GM23338 (cell line): ENCODE measurements at regions not wholly inside any gene's neighbourhood (a gene's known extent, or its start where the extent isn't known, plus 50 kb on each side); places are given as distances from the start of the nearest gene placed in this dataset.

Experiments
- ATAC-seq: fragments of 200-7000 bp; cut with Tn5 transposase; 3 replicates; pipeline ENCODE4 v1.9.1; 2020
- DNase-seq: peaks from one replicate; pipeline ENCODE4 v3.0.0-alpha.2; 2015; ENCODE audit warnings: low spot score
- H2AFZ ChIP-seq: fragments of 200-600 bp; sonication (generic); 2 replicates; pipeline ENCODE4 v1.8.0; 2016; ENCODE audit warnings: antibody characterized with exemption, mild to moderate bottlenecking, moderate library complexity
- H3F3A ChIP-seq: fragments of 200-600 bp; sonication (generic); replicated peaks from 2 replicates; pipeline ENCODE4 v1.8.0; 2017; ENCODE audit warnings: antibody characterized with exemption, mixed run types, low read depth
- H3K27ac ChIP-seq: fragments of 200-600 bp; sonication (generic); 2 replicates; pipeline ENCODE4 v1.6.1; 2016; ENCODE audit warnings: low read depth
- H3K27me3 ChIP-seq: fragments of 200-600 bp; sonication (generic); 2 replicates; pipeline ENCODE4 v1.8.0; 2016; ENCODE audit warnings: mild to moderate bottlenecking, mixed run types, moderate library complexity; ENCODE audit not compliant: insufficient read depth
- H3K36me3 ChIP-seq: fragments of 200-600 bp; sonication (generic); 2 replicates; pipeline ENCODE4 v1.8.0; 2016; ENCODE audit warnings: mild to moderate bottlenecking; ENCODE audit not compliant: insufficient read depth
- H3K4me1 ChIP-seq: fragments of 200-600 bp; sonication (generic); 2 replicates; pipeline ENCODE4 v1.8.0; 2016; ENCODE audit warnings: mild to moderate bottlenecking, moderate library complexity; ENCODE audit not compliant: insufficient read depth
- H3K4me2 ChIP-seq: fragments of 200-600 bp; sonication (generic); 2 replicates; pipeline ENCODE4 v1.7.1; 2017; ENCODE audit warnings: mixed run types
- H3K4me3 ChIP-seq: fragments of 200-600 bp; sonication (generic); 2 replicates; pipeline ENCODE4 v1.6.1; 2016; ENCODE audit warnings: mixed run types
- H3K79me2 ChIP-seq: fragments of 200-600 bp; sonication (generic); replicated peaks from 2 replicates; pipeline ENCODE4 v1.8.0; 2017; ENCODE audit warnings: mild to moderate bottlenecking; ENCODE audit not compliant: insufficient read depth
- H3K9me2 ChIP-seq: fragments of 200-600 bp; sonication (generic); 2 replicates; pipeline ENCODE4 v1.8.0; 2017; ENCODE audit not compliant: insufficient read depth
- H4K20me1 ChIP-seq: fragments of 200-600 bp; sonication (generic); replicated peaks from 2 replicates; pipeline ENCODE4 v1.8.0; 2017; ENCODE audit warnings: mild to moderate bottlenecking; ENCODE audit not compliant: insufficient read depth
- H3K27ac Mint-ChIP-seq: 2 replicates; pipeline ENCODE4 v1.8.0; 2020; ENCODE audit warnings: inconsistent platforms, mild to moderate bottlenecking, moderate library complexity, mixed read lengths
- H3K27me3 Mint-ChIP-seq: 3 replicates; pipeline ENCODE4 v1.8.0; 2022; ENCODE audit warnings: low read depth, mild to moderate bottlenecking, moderate library complexity, mixed read lengths, inconsistent platforms; ENCODE audit not compliant: insufficient read depth, poor library complexity
- H3K36me3 Mint-ChIP-seq: 3 replicates; pipeline ENCODE4 v1.8.0; 2021; ENCODE audit warnings: low read depth, mild to moderate bottlenecking, inconsistent platforms, moderate library complexity, mixed read lengths
- H3K4me1 Mint-ChIP-seq: 3 replicates; pipeline ENCODE4 v1.8.0; 2020; ENCODE audit warnings: mild to moderate bottlenecking, inconsistent platforms, mixed read lengths
- H3K4me3 Mint-ChIP-seq: 3 replicates; pipeline ENCODE4 v1.8.0; 2021; ENCODE audit warnings: moderate library complexity, mild to moderate bottlenecking, inconsistent platforms, mixed read lengths
- H3K9me3 Mint-ChIP-seq: 3 replicates; pipeline ENCODE4 v1.8.0; 2020; ENCODE audit warnings: moderate library complexity, mild to moderate bottlenecking, inconsistent platforms, mixed read lengths
- CREB1 ChIP-seq: fragments of 250-450 bp; sonication (Bioruptor Pico); IDR thresholded peaks from 2 replicates; pipeline ENCODE4 v1.5.0; 2020; ENCODE audit warnings: low read depth, mild to moderate bottlenecking, moderate library complexity
- EZH2 ChIP-seq: fragments of 200-600 bp; sonication (generic); IDR thresholded peaks from one replicate; pipeline ENCODE4 v1.8.0; 2017; ENCODE audit warnings: antibody characterized with exemption, mild to moderate bottlenecking, low read depth; ENCODE audit not compliant: unreplicated experiment
- EZH2phosphoT487 ChIP-seq: fragments of 200-600 bp; sonication (generic); IDR thresholded peaks from one replicate; pipeline ENCODE4 v1.8.1; 2018; ENCODE audit warnings: antibody characterized with exemption; ENCODE audit not compliant: unreplicated experiment
- JUNB ChIP-seq: IDR thresholded peaks from one replicate; pipeline ENCODE4 v1.6.1; 2016; ENCODE audit warnings: antibody characterized with exemption; ENCODE audit not compliant: unreplicated experiment
- ZNF114 ChIP-seq: fragments of 250-450 bp; sonication (Bioruptor Pico); IDR thresholded peaks from 2 replicates; pipeline ENCODE4 v1.5.0; 2020; ENCODE audit warnings: mild to moderate bottlenecking, moderate library complexity
- TF ChIP-seq, protein P1 (sequence below): fragments of 250-450 bp; sonication (Bioruptor Pico); IDR thresholded peaks from 2 replicates; pipeline ENCODE4 v1.5.0; 2020; ENCODE audit warnings: mild to moderate bottlenecking, moderate library complexity
- TF ChIP-seq, protein P2 (sequence below), 2 experiments: fragments of 200-600 bp in 1 of 2; sonication (generic) in 1 of 2; conservative IDR thresholded peaks; 2 replicates each; pipeline versions ENCODE4 v1.5.1 to v1.6.1; 2016 to 2017; ENCODE audit warnings: antibody characterized with exemption in 2 of 2, low read depth in 2 of 2, mild to moderate bottlenecking in 2 of 2, moderate library complexity in 1 of 2

DNA sequence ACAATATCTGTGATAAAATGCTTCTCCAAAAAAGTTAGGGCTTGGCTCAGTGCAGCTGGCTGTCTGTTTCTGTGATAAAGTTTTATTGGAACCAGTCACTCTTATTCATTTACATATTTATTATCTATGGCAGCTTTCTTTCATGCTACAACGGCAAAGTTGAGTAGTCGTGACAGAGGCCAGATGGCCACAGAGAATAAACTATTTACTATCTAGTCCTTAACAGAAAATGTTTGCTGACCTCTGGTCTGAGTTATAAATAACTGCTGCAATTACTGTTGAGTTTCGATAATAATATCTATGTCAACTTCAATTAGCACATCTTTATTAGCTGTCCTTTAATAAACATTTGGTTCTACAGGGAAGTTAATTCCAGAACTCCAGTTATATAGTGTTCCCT, 180.2 kb upstream of the RUNX1 start:
- no peaks in the 10 kb centered on the region for H3K36me3 ChIP-seq
- no peak overlapping the region for H3K4me3 Mint-ChIP-seq
- H4K20me1 ChIP-seq: no peaks in the 10 kb centered on the region

DNA sequence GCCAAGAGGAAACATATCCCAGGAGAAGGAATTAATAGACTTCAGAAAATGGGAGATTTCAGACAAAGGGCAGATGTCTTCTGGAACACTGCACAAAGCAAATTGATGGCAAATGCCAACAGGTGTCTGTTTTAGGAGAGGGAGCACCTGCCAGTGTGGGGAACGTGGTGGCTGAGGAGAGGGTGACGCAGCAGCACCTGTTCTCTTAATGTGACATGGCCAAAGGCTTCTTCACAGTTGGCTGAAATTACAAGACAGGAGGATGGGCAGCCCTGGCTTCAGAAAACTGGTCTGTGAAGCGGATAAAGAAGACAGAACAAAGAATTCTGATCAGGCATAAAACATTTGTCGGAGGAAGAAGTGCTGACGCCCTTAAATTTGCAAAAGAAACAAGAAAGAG, 178.7 kb upstream of the RUNX1 start:
- no peak overlapping the region for H3K4me2 ChIP-seq
- no peak overlapping the region for H3K27ac ChIP-seq
- H3K79me2 ChIP-seq: no peaks in the 10 kb centered on the region
- H2AFZ ChIP-seq: no peak overlapping the region
- H3K4me3 ChIP-seq: no peak overlapping the region
- peaks cover 8% of the 10 kb centered on the region; the same call in 1 of the 2 replicates for H3K9me2 ChIP-seq
- Mint-ChIP-seq H3K9me3 (no peaks in the 10 kb centered on the region), H3K4me3 (no peak overlapping the region), H3K4me1 (peaks cover 23% of the 10 kb centered on the region), H3K27ac (no peak overlapping the region), H3K36me3 (no peaks in the 10 kb centered on the region), H3K27me3 (no peaks in the 10 kb centered on the region)
- H3K27me3 ChIP-seq: no peaks in the 10 kb centered on the region
- DNase-seq (no peak), ATAC-seq (no peak)
- H3K4me1 ChIP-seq: peaks cover 10% of the 10 kb centered on the region
- no peaks in the 10 kb centered on the region for H3K36me3 ChIP-seq
- no peaks in the 10 kb centered on the region; the same call in 1 of the 2 replicates for H3F3A ChIP-seq
- TF ChIP-seq EZH2: no peak
- no peak for TF ChIP-seq ZNF114 (CRISPR knock-in tag)
- TF ChIP-seq JUNB: no peak
- TF ChIP-seq EZH2phosphoT487: no peak
- no peak for TF ChIP-seq CREB1
- TF ChIP-seq, protein P1, sequence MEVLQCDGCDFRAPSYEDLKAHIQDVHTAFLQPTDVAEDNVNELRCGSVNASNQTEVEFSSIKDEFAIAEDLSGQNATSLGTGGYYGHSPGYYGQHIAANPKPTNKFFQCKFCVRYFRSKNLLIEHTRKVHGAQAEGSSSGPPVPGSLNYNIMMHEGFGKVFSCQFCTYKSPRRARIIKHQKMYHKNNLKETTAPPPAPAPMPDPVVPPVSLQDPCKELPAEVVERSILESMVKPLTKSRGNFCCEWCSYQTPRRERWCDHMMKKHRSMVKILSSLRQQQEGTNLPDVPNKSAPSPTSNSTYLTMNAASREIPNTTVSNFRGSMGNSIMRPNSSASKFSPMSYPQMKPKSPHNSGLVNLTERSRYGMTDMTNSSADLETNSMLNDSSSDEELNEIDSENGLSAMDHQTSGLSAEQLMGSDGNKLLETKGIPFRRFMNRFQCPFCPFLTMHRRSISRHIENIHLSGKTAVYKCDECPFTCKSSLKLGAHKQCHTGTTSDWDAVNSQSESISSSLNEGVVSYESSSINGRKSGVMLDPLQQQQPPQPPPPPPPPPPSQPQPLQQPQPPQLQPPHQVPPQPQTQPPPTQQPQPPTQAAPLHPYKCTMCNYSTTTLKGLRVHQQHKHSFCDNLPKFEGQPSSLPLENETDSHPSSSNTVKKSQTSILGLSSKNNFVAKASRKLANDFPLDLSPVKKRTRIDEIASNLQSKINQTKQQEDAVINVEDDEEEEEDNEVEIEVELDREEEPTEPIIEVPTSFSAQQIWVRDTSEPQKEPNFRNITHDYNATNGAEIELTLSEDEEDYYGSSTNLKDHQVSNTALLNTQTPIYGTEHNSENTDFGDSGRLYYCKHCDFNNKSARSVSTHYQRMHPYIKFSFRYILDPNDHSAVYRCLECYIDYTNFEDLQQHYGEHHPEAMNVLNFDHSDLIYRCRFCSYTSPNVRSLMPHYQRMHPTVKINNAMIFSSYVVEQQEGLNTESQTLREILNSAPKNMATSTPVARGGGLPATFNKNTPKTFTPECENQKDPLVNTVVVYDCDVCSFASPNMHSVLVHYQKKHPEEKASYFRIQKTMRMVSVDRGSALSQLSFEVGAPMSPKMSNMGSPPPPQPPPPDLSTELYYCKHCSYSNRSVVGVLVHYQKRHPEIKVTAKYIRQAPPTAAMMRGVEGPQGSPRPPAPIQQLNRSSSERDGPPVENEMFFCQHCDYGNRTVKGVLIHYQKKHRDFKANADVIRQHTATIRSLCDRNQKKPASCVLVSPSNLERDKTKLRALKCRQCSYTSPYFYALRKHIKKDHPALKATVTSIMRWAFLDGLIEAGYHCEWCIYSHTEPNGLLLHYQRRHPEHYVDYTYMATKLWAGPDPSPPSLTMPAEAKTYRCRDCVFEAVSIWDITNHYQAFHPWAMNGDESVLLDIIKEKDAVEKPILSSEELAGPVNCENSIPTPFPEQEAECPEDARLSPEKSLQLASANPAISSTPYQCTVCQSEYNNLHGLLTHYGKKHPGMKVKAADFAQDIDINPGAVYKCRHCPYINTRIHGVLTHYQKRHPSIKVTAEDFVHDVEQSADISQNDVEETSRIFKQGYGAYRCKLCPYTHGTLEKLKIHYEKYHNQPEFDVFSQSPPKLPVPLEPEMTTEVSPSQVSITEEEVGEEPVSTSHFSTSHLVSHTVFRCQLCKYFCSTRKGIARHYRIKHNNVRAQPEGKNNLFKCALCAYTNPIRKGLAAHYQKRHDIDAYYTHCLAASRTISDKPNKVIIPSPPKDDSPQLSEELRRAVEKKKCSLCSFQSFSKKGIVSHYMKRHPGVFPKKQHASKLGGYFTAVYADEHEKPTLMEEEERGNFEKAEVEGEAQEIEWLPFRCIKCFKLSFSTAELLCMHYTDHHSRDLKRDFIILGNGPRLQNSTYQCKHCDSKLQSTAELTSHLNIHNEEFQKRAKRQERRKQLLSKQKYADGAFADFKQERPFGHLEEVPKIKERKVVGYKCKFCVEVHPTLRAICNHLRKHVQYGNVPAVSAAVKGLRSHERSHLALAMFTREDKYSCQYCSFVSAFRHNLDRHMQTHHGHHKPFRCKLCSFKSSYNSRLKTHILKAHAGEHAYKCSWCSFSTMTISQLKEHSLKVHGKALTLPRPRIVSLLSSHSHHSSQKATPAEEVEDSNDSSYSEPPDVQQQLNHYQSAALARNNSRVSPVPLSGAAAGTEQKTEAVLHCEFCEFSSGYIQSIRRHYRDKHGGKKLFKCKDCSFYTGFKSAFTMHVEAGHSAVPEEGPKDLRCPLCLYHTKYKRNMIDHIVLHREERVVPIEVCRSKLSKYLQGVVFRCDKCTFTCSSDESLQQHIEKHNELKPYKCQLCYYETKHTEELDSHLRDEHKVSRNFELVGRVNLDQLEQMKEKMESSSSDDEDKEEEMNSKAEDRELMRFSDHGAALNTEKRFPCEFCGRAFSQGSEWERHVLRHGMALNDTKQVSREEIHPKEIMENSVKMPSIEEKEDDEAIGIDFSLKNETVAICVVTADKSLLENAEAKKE: no peak
- H4K20me1 ChIP-seq: no peaks in the 10 kb centered on the region

More for the DNA sequence above, 180.2 kb upstream of the RUNX1 start:
- Histone ChIP-seq H3K9me2 (peaks cover 8% of the 10 kb centered on the region; the same call in 1 of the 2 replicates), H3F3A (no peaks in the 10 kb centered on the region; the same call in 1 of the 2 replicates), H3K27ac (no peak overlapping the region), H2AFZ (no peak overlapping the region), H3K4me1 (peaks cover 10% of the 10 kb centered on the region), H3K79me2 (no peaks in the 10 kb centered on the region), H3K4me2 (no peak overlapping the region), H3K27me3 (no peaks in the 10 kb centered on the region), H3K4me3 (no peak overlapping the region)
- no peaks in the 10 kb centered on the region for H3K27me3 Mint-ChIP-seq
- TF ChIP-seq, protein P2, sequence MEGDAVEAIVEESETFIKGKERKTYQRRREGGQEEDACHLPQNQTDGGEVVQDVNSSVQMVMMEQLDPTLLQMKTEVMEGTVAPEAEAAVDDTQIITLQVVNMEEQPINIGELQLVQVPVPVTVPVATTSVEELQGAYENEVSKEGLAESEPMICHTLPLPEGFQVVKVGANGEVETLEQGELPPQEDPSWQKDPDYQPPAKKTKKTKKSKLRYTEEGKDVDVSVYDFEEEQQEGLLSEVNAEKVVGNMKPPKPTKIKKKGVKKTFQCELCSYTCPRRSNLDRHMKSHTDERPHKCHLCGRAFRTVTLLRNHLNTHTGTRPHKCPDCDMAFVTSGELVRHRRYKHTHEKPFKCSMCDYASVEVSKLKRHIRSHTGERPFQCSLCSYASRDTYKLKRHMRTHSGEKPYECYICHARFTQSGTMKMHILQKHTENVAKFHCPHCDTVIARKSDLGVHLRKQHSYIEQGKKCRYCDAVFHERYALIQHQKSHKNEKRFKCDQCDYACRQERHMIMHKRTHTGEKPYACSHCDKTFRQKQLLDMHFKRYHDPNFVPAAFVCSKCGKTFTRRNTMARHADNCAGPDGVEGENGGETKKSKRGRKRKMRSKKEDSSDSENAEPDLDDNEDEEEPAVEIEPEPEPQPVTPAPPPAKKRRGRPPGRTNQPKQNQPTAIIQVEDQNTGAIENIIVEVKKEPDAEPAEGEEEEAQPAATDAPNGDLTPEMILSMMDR (conservative IDR thresholded peaks at IDR 0.05; ENCODE audit: low read depth in 2 of 2): no peak
- H3K4me1 Mint-ChIP-seq: peaks cover 23% of the 10 kb centered on the region
- DNase-seq (no peak), ATAC-seq (no peak)
- no peaks in the 10 kb centered on the region for H3K9me3 Mint-ChIP-seq
- H3K27ac Mint-ChIP-seq: no peak overlapping the region
- no peaks in the 10 kb centered on the region for H3K36me3 Mint-ChIP-seq
